ENCODE measurements at regions not wholly inside any gene's neighbourhood (a gene's known extent, or its start where the extent isn't known, plus 50 kb on each side); places are given as distances from the start of the nearest gene placed in this dataset.
A peak's percentile ranks its signal among the peaks of the same experiment; 100 is the strongest.

GRCh38 chr6:40792183-40792582 is 205.0 kb upstream of the LRFN2 start:
- DNase-seq = peak; percentile 5

GRCh38 chr6:40791004-40791403 is 203.8 kb upstream of the LRFN2 start:
- peak; percentile 3 for DNase-seq

GRCh38 chr6:40788661-40789655 is 201.8 kb upstream of the LRFN2 start:
- peak; percentile 47 for DNase-seq

- no peak for DNase-seq
These were observed 195.2 kb upstream of the LRFN2 start for GRCh38 chr6:40782355-40782754.

- no peak for DNase-seq
These were observed 193.5 kb upstream of the LRFN2 start for GRCh38 chr6:40780637-40781036.

- no peak for DNase-seq
These were observed 192.2 kb upstream of the LRFN2 start for GRCh38 chr6:40779409-40779808.

GRCh38 chr6:40778918-40779317 is 191.8 kb upstream of the LRFN2 start:
- DNase-seq = no peak

GRCh38 chr6:40778196-40778595 is 191.0 kb upstream of the LRFN2 start:
- DNase-seq = no peak

- no peak for DNase-seq
These were observed 187.8 kb upstream of the LRFN2 start for GRCh38 chr6:40774932-40775331.

GRCh38 chr6:40770794-40771193 is 183.6 kb upstream of the LRFN2 start:
- no peak for DNase-seq

GRCh38 chr6:40764726-40765125 is 177.6 kb upstream of the LRFN2 start:
- DNase-seq = no peak

GRCh38 chr6:40762981-40763380 is 175.8 kb upstream of the LRFN2 start:
- DNase-seq = no peak

- DNase-seq = no peak
These were observed 173.7 kb upstream of the LRFN2 start for GRCh38 chr6:40760887-40761286.

GRCh38 chr6:40759838-40760237 is 172.7 kb upstream of the LRFN2 start:
- DNase-seq = no peak

GRCh38 chr6:40759264-40759663 is 172.1 kb upstream of the LRFN2 start:
- no peak for DNase-seq

- peak; percentile 7 for DNase-seq
These were observed 168.7 kb upstream of the LRFN2 start for GRCh38 chr6:40755749-40756452.

- DNase-seq = no peak
These were observed 168.0 kb upstream of the LRFN2 start for GRCh38 chr6:40755046-40755681.

- no peak for DNase-seq
These were observed 167.4 kb upstream of the LRFN2 start for GRCh38 chr6:40754461-40755045.

GRCh38 chr6:40753675-40754448 is 166.7 kb upstream of the LRFN2 start:
- DNase-seq = no peak

- no peak for DNase-seq
These were observed 165.9 kb upstream of the LRFN2 start for GRCh38 chr6:40753048-40753447.

- no peak for DNase-seq
These were observed 157.7 kb upstream of the LRFN2 start for GRCh38 chr6:40744835-40745234.
